Ovary (tissue), 3 donors: ENCODE measurements at regions not wholly inside any gene's neighbourhood (a gene's known extent, or its start where the extent isn't known, plus 50 kb on each side); places are given as distances from the start of the nearest gene placed in this dataset.

Source experiments
- CTCF ChIP-seq, 3 donors: fragments of 450-650 bp in 2 of 3; fragments of 200-600 bp in 1 of 3; IDR thresholded peaks; one replicate each; pipeline versions ENCODE4 v1.5.1 to v1.8.0; 2016 to 2022; ENCODE audit warnings: antibody characterized with exemption in 3 of 3, mild to moderate bottlenecking in 1 of 3
- POLR2A ChIP-seq: fragments of 450-650 bp; IDR thresholded peaks from one replicate; pipeline ENCODE4 v1.6.1; 2017; ENCODE audit warnings: antibody characterized with exemption, mild to moderate bottlenecking, moderate library complexity
- donor health status: DM: no; HTN: no; CAD: no.

- TF ChIP-seq CTCF (IDR thresholded peaks at IDR 0.05): no peak
- TF ChIP-seq POLR2A: no peak
These were observed 243.2 kb downstream of the ELAVL2 start for GRCh38 chr9:23582836-23583235.
